Glutamatergic neuron (in vitro differentiated cells): ENCODE measurements at regions not wholly inside any gene's neighbourhood (a gene's known extent, or its start where the extent isn't known, plus 50 kb on each side); places are given as distances from the start of the nearest gene placed in this dataset.

ENCODE experiments used
- DNase-seq: peaks from one replicate; pipeline ENCODE4 v3.0.0; 2022
- H3K27ac Mint-ChIP-seq: one replicate; pipeline ENCODE4 v1.8.0; 2020; ENCODE audit warnings: mild to moderate bottlenecking, mixed read lengths, inconsistent platforms; ENCODE audit not compliant: unreplicated experiment
- H3K27me3 Mint-ChIP-seq: one replicate; pipeline ENCODE4 v1.8.0; 2020; ENCODE audit warnings: mild to moderate bottlenecking, moderate library complexity, mixed read lengths, inconsistent platforms; ENCODE audit not compliant: unreplicated experiment
- H3K36me3 Mint-ChIP-seq: one replicate; pipeline ENCODE4 v1.8.0; 2020; ENCODE audit warnings: mild to moderate bottlenecking, mixed read lengths, inconsistent platforms; ENCODE audit not compliant: unreplicated experiment
- H3K4me1 Mint-ChIP-seq: one replicate; pipeline ENCODE4 v1.8.0; 2020; ENCODE audit warnings: mild to moderate bottlenecking, low read depth, mixed read lengths, inconsistent platforms; ENCODE audit not compliant: unreplicated experiment
- H3K4me3 Mint-ChIP-seq: one replicate; pipeline ENCODE4 v1.8.0; 2020; ENCODE audit warnings: mild to moderate bottlenecking, mixed read lengths, inconsistent platforms; ENCODE audit not compliant: unreplicated experiment
- H3K9me3 Mint-ChIP-seq: one replicate; pipeline ENCODE4 v1.8.0; 2020; ENCODE audit warnings: mild to moderate bottlenecking, moderate library complexity, mixed read lengths, inconsistent platforms; ENCODE audit not compliant: unreplicated experiment
- CTCF ChIP-seq: fragments of 200-600 bp; sonication (generic); IDR thresholded peaks from one replicate; pipeline ENCODE4 v1.5.0; 2021; ENCODE audit not compliant: partially characterized antibody, unreplicated experiment

GRCh38 chr3:146834917-146835316, 229.8 kb upstream of the PLSCR5 start:
- H3K27me3 Mint-ChIP-seq: no peaks in the 10 kb centered on the region
- no peak for DNase-seq
- H3K4me3 Mint-ChIP-seq: no peak overlapping the region
- peaks cover 3% of the 10 kb centered on the region for H3K4me1 Mint-ChIP-seq
- TF ChIP-seq CTCF: no peak
- H3K27ac Mint-ChIP-seq: no peak overlapping the region
- H3K9me3 Mint-ChIP-seq: no peaks in the 10 kb centered on the region
- H3K36me3 Mint-ChIP-seq: no peaks in the 10 kb centered on the region

- Mint-ChIP-seq H3K36me3 (no peaks in the 10 kb centered on the region), H3K27ac (no peak overlapping the region), H3K27me3 (no peaks in the 10 kb centered on the region), H3K4me1 (peaks cover 3% of the 10 kb centered on the region), H3K9me3 (no peaks in the 10 kb centered on the region), H3K4me3 (no peak overlapping the region)
- DNase-seq: no peak
- TF ChIP-seq CTCF: no peak
Observed at GRCh38 chr3:146832857-146833458, 227.8 kb upstream of the PLSCR5 start.

- no peak for DNase-seq
- H3K4me1 Mint-ChIP-seq: peaks cover 3% of the 10 kb centered on the region
- no peak for TF ChIP-seq CTCF
- no peaks in the 10 kb centered on the region for H3K9me3 Mint-ChIP-seq
- no peak overlapping the region for H3K27ac Mint-ChIP-seq
- H3K36me3 Mint-ChIP-seq: no peaks in the 10 kb centered on the region
- H3K4me3 Mint-ChIP-seq: no peak overlapping the region
- no peaks in the 10 kb centered on the region for H3K27me3 Mint-ChIP-seq
Observed at GRCh38 chr3:146831659-146832058, 226.5 kb upstream of the PLSCR5 start.

GRCh38 chr3:146830231-146830630, 225.1 kb upstream of the PLSCR5 start:
- peaks cover 3% of the 10 kb centered on the region for H3K4me1 Mint-ChIP-seq
- no peaks in the 10 kb centered on the region for H3K36me3 Mint-ChIP-seq
- no peaks in the 10 kb centered on the region for H3K27me3 Mint-ChIP-seq
- no peak overlapping the region for H3K4me3 Mint-ChIP-seq
- no peaks in the 10 kb centered on the region for H3K9me3 Mint-ChIP-seq
- no peak for DNase-seq
- no peak for TF ChIP-seq CTCF
- no peak overlapping the region for H3K27ac Mint-ChIP-seq

DNA sequence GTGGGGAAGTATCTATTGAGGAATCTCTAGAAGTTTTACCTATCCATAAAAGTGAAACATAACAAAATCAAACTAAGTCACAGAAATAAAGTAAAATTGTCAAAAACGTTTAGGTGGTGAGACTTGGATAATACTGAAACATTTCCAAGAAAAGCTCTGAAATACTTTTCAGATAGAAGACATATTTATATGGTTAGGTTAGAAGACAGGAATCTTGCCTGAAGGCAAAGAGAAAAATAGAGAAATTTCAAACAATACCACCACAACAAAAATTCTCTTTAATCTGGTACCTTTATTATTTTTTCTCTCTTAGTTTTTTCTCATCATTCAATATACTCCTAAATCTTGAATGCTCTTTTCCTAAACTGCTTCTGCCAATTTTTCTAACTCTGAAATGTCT, 222.7 kb upstream of the PLSCR5 start:
- Mint-ChIP-seq H3K9me3 (no peaks in the 10 kb centered on the region), H3K27ac (no peak overlapping the region), H3K27me3 (no peaks in the 10 kb centered on the region), H3K36me3 (no peaks in the 10 kb centered on the region), H3K4me3 (no peak overlapping the region), H3K4me1 (peaks cover 3% of the 10 kb centered on the region)
- no peak for DNase-seq
- TF ChIP-seq CTCF: no peak
